Panc1 (cell line): ENCODE measurements at regions not wholly inside any gene's neighbourhood (a gene's known extent, or its start where the extent isn't known, plus 50 kb on each side); places are given as distances from the start of the nearest gene placed in this dataset.

ENCODE experiments used
- ATAC-seq: fragments of 200-7000 bp; cut with Tn5 transposase; 2 replicates; pipeline ENCODE4 v1.9.1; 2020; ENCODE audit warnings: mild to moderate bottlenecking, moderate library complexity
- BruUV-seq: library from RNA; stranded (reverse); fragments of 400-500 nt; replicated peaks from 2 replicates; lab custom pipeline; 2021; lab: Mats Ljungman, UMichigan
- CTCF ChIA-PET: fragments of 300-600 bp; sonication (Branson Sonifier 250); formaldehyde crosslinking; loops from one replicate; lab custom pipeline; 2022; ENCODE audit warnings: antibody characterized with exemption; lab: Charles Lee
- POLR2A ChIA-PET: fragments of 300-600 bp; sonication (Branson Sonifier 250); formaldehyde crosslinking; loops from one replicate; lab custom pipeline; 2022; ENCODE audit warnings: antibody characterized with exemption; lab: Charles Lee
- DNase-seq: peaks from one replicate; pipeline ENCODE4 v3.0.0-alpha.2; 2010; ENCODE audit warnings: low read depth, low spot score
- H3K27ac ChIP-seq: 2 replicates; pipeline ENCODE4 v1.5.1; 2011; ENCODE audit warnings: mild to moderate bottlenecking, low read length, inconsistent platforms
- H3K27me3 ChIP-seq: fragments of 200-500 bp; sonication (Bioruptor generic); 2 replicates; pipeline ENCODE4 v1.6.0; 2014; ENCODE audit warnings: low read length, inconsistent platforms; ENCODE audit not compliant: control insufficient read depth, insufficient read depth
- H3K36me3 ChIP-seq: fragments of 200-500 bp; sonication (Bioruptor generic); 2 replicates; pipeline ENCODE4 v1.5.1; 2014; ENCODE audit warnings: inconsistent platforms, mild to moderate bottlenecking, low read length, moderate library complexity; ENCODE audit not compliant: control insufficient read depth, insufficient read depth
- H3K4me1 ChIP-seq: 2 replicates; pipeline ENCODE4 v1.5.1; 2011; ENCODE audit warnings: inconsistent platforms, mild to moderate bottlenecking, low read length, moderate library complexity; ENCODE audit not compliant: control insufficient read depth, insufficient read depth
- H3K4me3 ChIP-seq, 2 experiments: 2 replicates each; pipeline ENCODE4 v1.5.1; 2011 to 2012; ENCODE audit warnings: low read depth in 2 of 2, low read length in 2 of 2, mild to moderate bottlenecking in 2 of 2, inconsistent platforms in 1 of 2, moderate library complexity in 1 of 2
- H3K9me3 ChIP-seq: fragments of 200-500 bp; sonication (Bioruptor generic); 2 replicates; pipeline ENCODE4 v1.5.1; 2014; ENCODE audit warnings: low read depth, mild to moderate bottlenecking, inconsistent platforms, low read length, moderate library complexity; ENCODE audit not compliant: control insufficient read depth, insufficient read depth
- CTCF ChIP-seq: fragments of 450-650 bp; IDR thresholded peaks from 2 replicates; pipeline ENCODE4 v1.5.1; 2017; ENCODE audit warnings: mild to moderate bottlenecking
- POLR2AphosphoS5 ChIP-seq: IDR thresholded peaks from 2 replicates; pipeline ENCODE4 v1.6.1; 2012; ENCODE audit warnings: mild to moderate bottlenecking, low read depth, low read length, moderate library complexity
- REST ChIP-seq, 2 experiments: IDR thresholded peaks; 2 replicates each; pipeline ENCODE4 v1.6.1; 2011 to 2012; ENCODE audit warnings: low read depth in 2 of 2, control low read depth in 1 of 2, low read length in 1 of 2, mild to moderate bottlenecking in 1 of 2, moderate library complexity in 1 of 2; ENCODE audit not compliant: insufficient read depth in 1 of 2
- SIN3A ChIP-seq: IDR thresholded peaks from 2 replicates; pipeline ENCODE4 v1.6.1; 2012; ENCODE audit warnings: low read depth, mild to moderate bottlenecking, low read length, moderate library complexity, borderline replicate concordance; ENCODE audit not compliant: insufficient read depth
- TCF7L2 ChIP-seq: IDR thresholded peaks from 2 replicates; pipeline ENCODE4 v1.6.1; 2011; ENCODE audit warnings: mild to moderate bottlenecking, low read depth, low read length, inconsistent platforms
- in situ Hi-C: cut with HindIII; loops from 2 replicates; pipeline ENCODE4 v1.10.0; 2016; ENCODE audit warnings: low sequenced_read_pairs, low pct_unique_long_range_greater_than_20kb
- intact Hi-C: fragments of 100-400 bp; cut with micrococcal nuclease; formaldehyde crosslinking; loops from one replicate; pipeline ENCODE4 v1.10.0; 2022; ENCODE audit not compliant: unreplicated experiment

DNA sequence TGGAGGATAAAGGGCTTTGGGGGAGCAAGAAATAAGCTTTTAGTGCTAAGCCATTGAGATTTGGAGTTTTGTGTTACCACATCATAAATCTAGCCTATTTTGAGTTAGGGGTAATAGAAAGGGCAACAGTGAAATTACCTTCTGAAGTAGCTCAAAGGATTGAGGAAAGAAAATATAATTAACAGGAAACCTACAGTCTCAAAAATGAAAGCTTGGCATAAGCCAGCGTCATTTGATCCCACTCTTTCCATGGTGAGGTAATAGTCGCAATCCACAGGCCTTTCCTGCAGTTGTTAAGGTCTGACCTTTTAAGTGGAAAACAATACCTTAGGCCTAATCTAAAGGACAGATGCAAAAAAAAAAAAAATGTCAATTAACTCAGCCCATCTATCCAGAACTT lies 182.7 kb downstream of the UXS1 start:
- ChIA-PET CTCF (interaction anchor here (1.0 kb wide), 1 partner anchor 10 kb away, joined by 5 read pairs; no protein-coding TSS in a partner anchor), POLR2A (interaction anchor here (1.0 kb wide), 1 partner anchor 21 kb away, joined by 5 read pairs; no protein-coding TSS in a partner anchor)
- intact Hi-C loops (no loop called here), in situ Hi-C loops (no loop called here)
- Histone ChIP-seq H3K4me1 (no peaks in the 10 kb centered on the region), H3K36me3 (no peaks in the 10 kb centered on the region), H3K4me3 (no peak overlapping the region), H3K27me3 (no peaks in the 10 kb centered on the region), H3K9me3 (no peaks in the 10 kb centered on the region), H3K27ac (no peak overlapping the region)
- no TSS peak for BruUV-seq
- TF ChIP-seq REST (IDR thresholded peaks at IDR 0.05; ENCODE audit: insufficient read depth in 1 of 2, low read depth in 2 of 2, low read length in 1 of 2), result no peak
- TF ChIP-seq TCF7L2, result no peak
- no peak for TF ChIP-seq POLR2AphosphoS5
- no peak for TF ChIP-seq CTCF
- no peak for TF ChIP-seq SIN3A
- no peak for ATAC-seq
- no peak for DNase-seq

- no TSS peak for BruUV-seq
- Histone ChIP-seq H3K36me3 (no peaks in the 10 kb centered on the region), H3K4me1 (no peaks in the 10 kb centered on the region), H3K27me3 (no peaks in the 10 kb centered on the region), H3K27ac (no peak overlapping the region), H3K4me3 (no peak overlapping the region), H3K9me3 (no peaks in the 10 kb centered on the region)
- ChIA-PET POLR2A (interaction anchor here (1.0 kb wide), 1 partner anchor 21 kb away, joined by 5 read pairs; no protein-coding TSS in a partner anchor), CTCF (interaction anchor here (1.0 kb wide), 1 partner anchor 10 kb away, joined by 5 read pairs; no protein-coding TSS in a partner anchor)
- in situ Hi-C loops (no loop called here), intact Hi-C loops (no loop called here)
- DNase-seq (no peak), ATAC-seq (no peak)
- TF ChIP-seq POLR2AphosphoS5 (no peak), SIN3A (no peak), REST (IDR thresholded peaks at IDR 0.05; ENCODE audit: insufficient read depth in 1 of 2, low read depth in 2 of 2, low read length in 1 of 2) (no peak), TCF7L2 (no peak), CTCF (no peak)
These were observed 183.2 kb downstream of the UXS1 start for GRCh38 chr2:106010818-106011355.
